ENCODE measurements at regions not wholly inside any gene's neighbourhood (a gene's known extent, or its start where the extent isn't known, plus 50 kb on each side); places are given as distances from the start of the nearest gene placed in this dataset.

- no peak for TF ChIP-seq EZH2phosphoT487 (conservative IDR thresholded peaks at IDR 0.05; ENCODE audit: low read length)
- TF ChIP-seq CTCF (IDR thresholded peaks at IDR 0.05; ENCODE audit: insufficient read depth, low read length, poor library complexity, severe bottlenecking), result no peak
- Histone ChIP-seq H3K4me3 (ENCODE audit: insufficient read depth, low read length, poor library complexity, severe bottlenecking) (no peak overlapping the region), H4K20me1 (ENCODE audit: low read depth, low read length) (no peaks in the 10 kb centered on the region), H3K4me2 (ENCODE audit: low read depth, low read length, poor library complexity, severe bottlenecking) (no peak overlapping the region), H3K27me3 (ENCODE audit: low read length) (no peaks in the 10 kb centered on the region), H2AFZ (ENCODE audit: low read depth, low read length, severe bottlenecking) (no peak overlapping the region), H3F3A (ENCODE audit: insufficient read depth) (no peaks in the 10 kb centered on the region), H3K79me2 (ENCODE audit: insufficient read depth, low read length) (no peaks in the 10 kb centered on the region), H3K9ac (ENCODE audit: low read length) (no peak overlapping the region), H3K36me3 (ENCODE audit: low read length) (no peaks in the 10 kb centered on the region), H3K27ac (ENCODE audit: low read depth, low read length) (no peak overlapping the region), H3K9me2 (replicated peaks; ENCODE audit: insufficient read depth, low read length) (no peaks in the 10 kb centered on the region), H3K9me3 (ENCODE audit: insufficient read depth, low read length) (no peaks in the 10 kb centered on the region)
These were observed 133.6 kb upstream of the QRFPR start for GRCh38 chr4:121514443-121514842.

GRCh38 chr4:121510341-121510874 lies 129.6 kb upstream of the QRFPR start:
- Histone ChIP-seq H3K27me3 (ENCODE audit: low read length) (no peaks in the 10 kb centered on the region), H2AFZ (ENCODE audit: low read depth, low read length, severe bottlenecking) (no peak overlapping the region), H3K27ac (ENCODE audit: low read depth, low read length) (no peak overlapping the region), H3K9me3 (ENCODE audit: insufficient read depth, low read length) (no peaks in the 10 kb centered on the region), H3K4me3 (ENCODE audit: insufficient read depth, low read length, poor library complexity, severe bottlenecking) (no peak overlapping the region), H4K20me1 (ENCODE audit: low read depth, low read length) (no peaks in the 10 kb centered on the region), H3K9me2 (replicated peaks; ENCODE audit: insufficient read depth, low read length) (no peaks in the 10 kb centered on the region), H3K4me2 (ENCODE audit: low read depth, low read length, poor library complexity, severe bottlenecking) (no peak overlapping the region), H3F3A (ENCODE audit: insufficient read depth) (no peaks in the 10 kb centered on the region), H3K79me2 (ENCODE audit: insufficient read depth, low read length) (no peaks in the 10 kb centered on the region), H3K9ac (ENCODE audit: low read length) (no peak overlapping the region), H3K36me3 (ENCODE audit: low read length) (no peaks in the 10 kb centered on the region)
- TF ChIP-seq EZH2phosphoT487 (conservative IDR thresholded peaks at IDR 0.05; ENCODE audit: low read length), result no peak
- no peak for TF ChIP-seq CTCF (IDR thresholded peaks at IDR 0.05; ENCODE audit: insufficient read depth, low read length, poor library complexity, severe bottlenecking)

- no peaks in the 10 kb centered on the region for H3K36me3 ChIP-seq (ENCODE audit: low read length)
- H3K9me3 ChIP-seq (ENCODE audit: insufficient read depth, low read length), result no peaks in the 10 kb centered on the region
- no peaks in the 10 kb centered on the region for H3K27me3 ChIP-seq (ENCODE audit: low read length)
- H3K9me2 ChIP-seq (replicated peaks; ENCODE audit: insufficient read depth, low read length), result no peaks in the 10 kb centered on the region
- H3F3A ChIP-seq (ENCODE audit: insufficient read depth), result no peaks in the 10 kb centered on the region
- no peak overlapping the region for H2AFZ ChIP-seq (ENCODE audit: low read depth, low read length, severe bottlenecking)
- no peak overlapping the region for H3K4me3 ChIP-seq (ENCODE audit: insufficient read depth, low read length, poor library complexity, severe bottlenecking)
- no peak overlapping the region for H3K9ac ChIP-seq (ENCODE audit: low read length)
- no peaks in the 10 kb centered on the region for H4K20me1 ChIP-seq (ENCODE audit: low read depth, low read length)
- no peaks in the 10 kb centered on the region for H3K79me2 ChIP-seq (ENCODE audit: insufficient read depth, low read length)
- no peak overlapping the region for H3K27ac ChIP-seq (ENCODE audit: low read depth, low read length)
- H3K4me2 ChIP-seq (ENCODE audit: low read depth, low read length, poor library complexity, severe bottlenecking), result no peak overlapping the region
- no peak for TF ChIP-seq EZH2phosphoT487 (conservative IDR thresholded peaks at IDR 0.05; ENCODE audit: low read length)
- TF ChIP-seq CTCF (IDR thresholded peaks at IDR 0.05; ENCODE audit: insufficient read depth, low read length, poor library complexity, severe bottlenecking), result no peak
These were observed 104.5 kb upstream of the QRFPR start for GRCh38 chr4:121485190-121485804.

Measured in SU-DHL-6 (cell line).